Activated CD8-positive, alpha-beta T cell treated with anti-CD3 and anti-CD28 coated beads for 36 hours (primary cell): ENCODE measurements at regions not wholly inside any gene's neighbourhood (a gene's known extent, or its start where the extent isn't known, plus 50 kb on each side); places are given as distances from the start of the nearest gene placed in this dataset.

Experiments
- ATAC-seq: fragments of 200-7000 bp; cut with Tn5 transposase; one replicate; pipeline ENCODE4 v1.10.0; 2021; ENCODE audit warnings: mild to moderate bottlenecking, moderate library complexity
- CTCF ChIA-PET: fragments of 350-600 bp; sonication (Branson Sonifier 250); formaldehyde crosslinking; loops from one replicate; lab custom pipeline; 2021; ENCODE audit warnings: antibody characterized with exemption; lab: Charles Lee
- POLR2A ChIA-PET: fragments of 350-600 bp; sonication (Branson Sonifier 250); formaldehyde crosslinking; loops from one replicate; lab custom pipeline; 2021; ENCODE audit warnings: antibody characterized with exemption; lab: Charles Lee
- DNase-seq: peaks from one replicate; pipeline ENCODE4 v3.0.0-alpha.2; 2020
- H3K27ac Mint-ChIP-seq: one replicate; pipeline ENCODE4 v1.8.0; 2021; ENCODE audit warnings: mild to moderate bottlenecking, mixed read lengths
- H3K27me3 Mint-ChIP-seq: one replicate; pipeline ENCODE4 v1.8.0; 2021; ENCODE audit warnings: mixed read lengths
- H3K36me3 Mint-ChIP-seq: one replicate; pipeline ENCODE4 v1.8.0; 2021; ENCODE audit warnings: low read depth, mixed read lengths
- H3K4me1 Mint-ChIP-seq: one replicate; pipeline ENCODE4 v1.8.0; 2021; ENCODE audit warnings: low read depth, mixed read lengths
- H3K4me3 Mint-ChIP-seq: one replicate; pipeline ENCODE4 v1.8.0; 2021; ENCODE audit warnings: mild to moderate bottlenecking, moderate library complexity, mixed read lengths
- H3K9me3 Mint-ChIP-seq: one replicate; pipeline ENCODE4 v1.8.0; 2021; ENCODE audit warnings: mixed read lengths
- intact Hi-C: fragments of 100-400 bp; cut with micrococcal nuclease; formaldehyde crosslinking; loops from one replicate; pipeline ENCODE4 v1.10.0; 2022
- TF ChIP-seq, protein P1 (sequence below): fragments of 200-600 bp; IDR thresholded peaks from one replicate; pipeline ENCODE4 v1.8.0; 2022; ENCODE audit warnings: antibody characterized with exemption, mild to moderate bottlenecking

DNA sequence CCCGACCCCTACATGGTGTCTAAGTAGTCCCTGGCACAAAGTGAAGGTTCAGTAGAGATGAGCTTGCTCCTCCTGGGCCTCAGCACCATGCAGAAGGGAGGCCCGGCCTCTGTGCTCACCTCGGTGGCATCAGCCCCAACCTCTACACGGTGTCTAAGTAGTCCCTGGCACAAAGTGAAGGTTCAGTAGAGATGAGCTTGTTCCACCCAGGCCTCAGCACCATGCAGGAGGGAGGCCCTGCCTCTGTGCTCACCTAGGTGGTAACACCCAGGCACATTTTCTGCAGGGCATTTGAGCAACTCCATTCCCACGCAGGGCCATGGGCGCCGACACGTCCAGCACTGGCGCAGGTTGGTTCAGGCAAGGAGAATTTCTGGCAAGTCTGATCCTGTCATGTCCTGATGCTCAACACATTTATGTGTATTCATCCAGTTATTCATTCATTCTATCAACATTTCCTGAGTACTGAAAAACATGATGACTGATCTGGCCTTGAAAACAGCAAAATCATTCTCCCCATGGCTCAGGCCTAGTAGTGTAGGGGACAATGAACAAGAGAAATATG lies 408.2 kb upstream of the MYT1L start:
- Mint-ChIP-seq H3K4me3 (no peak overlapping the region), H3K27me3 (peaks cover 1% of the 10 kb centered on the region), H3K4me1 (no peaks in the 10 kb centered on the region), H3K36me3 (no peaks in the 10 kb centered on the region), H3K27ac (no peak overlapping the region), H3K9me3 (no peaks in the 10 kb centered on the region)
- ChIA-PET CTCF (no interaction called here), POLR2A (no interaction called here)
- ATAC-seq (no peak), DNase-seq (no peak)
- TF ChIP-seq, protein P1, sequence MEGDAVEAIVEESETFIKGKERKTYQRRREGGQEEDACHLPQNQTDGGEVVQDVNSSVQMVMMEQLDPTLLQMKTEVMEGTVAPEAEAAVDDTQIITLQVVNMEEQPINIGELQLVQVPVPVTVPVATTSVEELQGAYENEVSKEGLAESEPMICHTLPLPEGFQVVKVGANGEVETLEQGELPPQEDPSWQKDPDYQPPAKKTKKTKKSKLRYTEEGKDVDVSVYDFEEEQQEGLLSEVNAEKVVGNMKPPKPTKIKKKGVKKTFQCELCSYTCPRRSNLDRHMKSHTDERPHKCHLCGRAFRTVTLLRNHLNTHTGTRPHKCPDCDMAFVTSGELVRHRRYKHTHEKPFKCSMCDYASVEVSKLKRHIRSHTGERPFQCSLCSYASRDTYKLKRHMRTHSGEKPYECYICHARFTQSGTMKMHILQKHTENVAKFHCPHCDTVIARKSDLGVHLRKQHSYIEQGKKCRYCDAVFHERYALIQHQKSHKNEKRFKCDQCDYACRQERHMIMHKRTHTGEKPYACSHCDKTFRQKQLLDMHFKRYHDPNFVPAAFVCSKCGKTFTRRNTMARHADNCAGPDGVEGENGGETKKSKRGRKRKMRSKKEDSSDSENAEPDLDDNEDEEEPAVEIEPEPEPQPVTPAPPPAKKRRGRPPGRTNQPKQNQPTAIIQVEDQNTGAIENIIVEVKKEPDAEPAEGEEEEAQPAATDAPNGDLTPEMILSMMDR, result no peak
- intact Hi-C loops, result no loop called here

DNA sequence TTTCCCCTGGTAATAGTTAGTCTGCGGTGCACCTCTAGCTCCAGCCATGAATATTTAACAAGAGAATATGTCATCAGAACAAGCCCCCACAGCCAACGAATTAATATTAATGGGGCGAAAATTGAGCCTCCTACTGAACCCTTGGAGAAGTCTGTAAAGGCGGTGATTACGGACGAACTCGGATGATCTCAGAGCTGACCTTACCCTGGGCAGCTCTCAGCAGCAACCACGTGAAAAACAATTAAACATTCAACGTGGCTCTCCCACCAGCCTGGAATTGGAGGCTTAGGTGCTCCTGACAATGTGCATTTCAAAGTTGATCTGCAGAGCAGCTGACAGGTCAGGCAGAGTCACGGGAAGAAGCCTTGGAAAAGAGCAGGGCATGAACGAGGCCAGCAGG lies 407.6 kb upstream of the MYT1L start:
- intact Hi-C loops, result no loop called here
- H3K9me3 Mint-ChIP-seq, result no peaks in the 10 kb centered on the region
- H3K27me3 Mint-ChIP-seq, result peaks cover under 1% of the 10 kb centered on the region
- ChIA-PET POLR2A (no interaction called here), CTCF (no interaction called here)
- DNase-seq (no peak), ATAC-seq (no peak)
- H3K27ac Mint-ChIP-seq, result no peak overlapping the region
- H3K4me1 Mint-ChIP-seq, result no peaks in the 10 kb centered on the region
- H3K4me3 Mint-ChIP-seq, result no peak overlapping the region
- no peaks in the 10 kb centered on the region for H3K36me3 Mint-ChIP-seq
- TF ChIP-seq, protein P1, result no peak

DNA sequence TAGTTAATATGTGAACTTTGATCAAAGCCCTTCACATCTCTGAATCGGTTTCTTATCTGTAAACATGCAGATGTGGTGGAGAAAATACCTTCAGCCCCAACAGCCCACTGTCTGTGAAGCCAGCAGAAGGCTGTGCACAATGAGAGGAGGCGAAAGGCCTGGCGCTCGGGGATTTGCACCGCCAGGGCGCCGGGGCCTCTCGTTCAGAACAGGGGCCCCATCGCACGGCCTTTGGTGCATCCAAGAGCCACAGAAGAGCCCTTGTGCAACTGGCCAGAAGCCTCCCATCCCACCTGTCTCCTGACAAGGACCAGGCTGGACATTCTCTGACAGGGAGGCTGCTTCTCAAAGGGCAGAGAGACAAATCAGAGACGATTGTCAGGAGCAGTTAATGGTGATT lies 407.2 kb upstream of the MYT1L start:
- Mint-ChIP-seq H3K4me1 (no peaks in the 10 kb centered on the region), H3K36me3 (no peaks in the 10 kb centered on the region), H3K27ac (no peak overlapping the region), H3K4me3 (no peak overlapping the region), H3K27me3 (no peaks in the 10 kb centered on the region), H3K9me3 (no peaks in the 10 kb centered on the region)
- POLR2A ChIA-PET, result no interaction called here
- CTCF ChIA-PET, result no interaction called here
- intact Hi-C loops, result no loop called here
- ATAC-seq, result no peak
- DNase-seq, result no peak
- TF ChIP-seq, protein P1, result no peak

DNA sequence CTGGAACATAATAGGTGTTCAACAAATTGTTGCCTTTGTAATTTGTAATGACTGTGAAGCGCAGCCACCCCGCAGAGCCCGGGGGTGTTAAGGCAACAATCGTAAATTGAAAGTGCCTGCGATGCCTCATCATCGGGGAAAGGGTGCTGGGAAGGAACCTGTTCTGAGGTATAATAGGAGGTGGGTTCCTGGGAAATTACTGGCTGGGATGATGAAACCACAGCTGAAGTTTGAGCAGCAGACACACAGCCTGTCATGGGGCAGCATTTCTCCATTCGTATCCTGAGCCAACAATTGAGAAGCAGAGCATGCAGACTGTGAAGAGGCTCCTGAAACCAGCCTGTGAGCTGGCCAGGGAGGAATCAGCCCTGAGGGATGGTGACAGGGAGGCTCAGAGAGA lies 404.0 kb upstream of the MYT1L start:
- no peaks in the 10 kb centered on the region for H3K36me3 Mint-ChIP-seq
- intact Hi-C loops, result no loop called here
- no peak for DNase-seq
- no peak overlapping the region for H3K27ac Mint-ChIP-seq
- no peaks in the 10 kb centered on the region for H3K4me1 Mint-ChIP-seq
- no peak overlapping the region for H3K4me3 Mint-ChIP-seq
- no peak for ATAC-seq
- H3K9me3 Mint-ChIP-seq, result no peaks in the 10 kb centered on the region
- ChIA-PET CTCF (no interaction called here), POLR2A (no interaction called here)
- TF ChIP-seq, protein P1, result no peak
- no peaks in the 10 kb centered on the region for H3K27me3 Mint-ChIP-seq

DNA sequence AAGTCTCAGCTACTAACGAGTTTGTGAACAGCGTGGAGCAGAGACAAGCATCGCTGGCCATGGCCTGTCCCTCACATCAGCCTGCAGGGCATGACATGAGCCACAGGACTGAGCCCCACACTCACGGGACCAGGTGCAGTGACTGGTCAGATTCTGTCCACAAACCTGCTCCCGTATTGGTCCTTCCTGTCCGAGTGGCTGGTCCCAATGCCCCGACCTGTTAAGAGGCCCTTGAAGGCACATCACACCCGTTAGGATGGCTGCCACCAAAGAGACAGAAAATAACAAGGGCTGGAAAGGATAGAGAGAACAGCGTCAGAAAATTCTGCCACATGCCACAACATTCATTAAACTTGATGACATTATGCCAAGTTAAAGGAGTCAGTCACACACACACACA lies 403.2 kb upstream of the MYT1L start:
- H3K36me3 Mint-ChIP-seq, result no peaks in the 10 kb centered on the region
- no peak overlapping the region for H3K4me3 Mint-ChIP-seq
- TF ChIP-seq, protein P1, result no peak
- intact Hi-C loops, result no loop called here
- ChIA-PET POLR2A (no interaction called here), CTCF (no interaction called here)
- H3K9me3 Mint-ChIP-seq, result no peaks in the 10 kb centered on the region
- no peaks in the 10 kb centered on the region for H3K4me1 Mint-ChIP-seq
- DNase-seq, result no peak
- no peak overlapping the region for H3K27ac Mint-ChIP-seq
- no peak for ATAC-seq
- H3K27me3 Mint-ChIP-seq, result no peaks in the 10 kb centered on the region
